GM12878 (cell line): ENCODE measurements at regions not wholly inside any gene's neighbourhood (a gene's known extent, or its start where the extent isn't known, plus 50 kb on each side); places are given as distances from the start of the nearest gene placed in this dataset.

Experiments
- ATAC-seq: fragments of 200-7000 bp; cut with Tn5 transposase; 3 replicates; pipeline ENCODE4 v1.9.1; 2020; ENCODE audit warnings: mild to moderate bottlenecking, moderate library complexity
- BruUV-seq: library from RNA; stranded (reverse); fragments of 400-500 nt; replicated peaks from 2 replicates; lab custom pipeline; 2021; lab: Mats Ljungman, UMichigan
- CTCF ChIA-PET: fragments of 300-600 bp; sonication (Branson Sonifier 250); formaldehyde crosslinking; extraction: SDS; loops from one replicate; lab custom pipeline; 2021; ENCODE audit warnings: inconsistent platforms; lab: Yijun Ruan, JAX
- POLR2A ChIA-PET: fragments of 350-600 bp; formaldehyde crosslinking; extraction: SDS; loops from one replicate; lab custom pipeline; 2021; ENCODE audit warnings: inconsistent platforms; lab: Charles Lee
- RAD21 ChIA-PET: fragments of 300-600 bp; sonication (Branson Sonifier 250); formaldehyde crosslinking; loops from one replicate; lab custom pipeline; 2023; ENCODE audit warnings: antibody characterized with exemption; ENCODE audit not compliant: unreplicated experiment; lab: Charles Lee
- SMC1A ChIA-PET: fragments of 300-600 bp; sonication (Branson Sonifier 250); formaldehyde crosslinking; loops from one replicate; lab custom pipeline; 2023; ENCODE audit not compliant: unreplicated experiment, uncharacterized antibody; lab: Charles Lee
- DNase-seq: peaks from one replicate; pipeline ENCODE4 v3.0.0-alpha.2; 2011; ENCODE audit warnings: low read depth, low spot score
- FAIRE-seq: peaks from 3 replicates; lab custom pipeline; 2011; peaks lifted over from hg19 to GRCh38; lab: Jason Lieb, UNC
- H2AFZ ChIP-seq: 2 replicates; pipeline ENCODE4 v1.6.0; 2011; ENCODE audit warnings: low read depth, low read length, control low read depth; ENCODE audit not compliant: control insufficient read depth
- H3K27ac ChIP-seq: 2 replicates; pipeline ENCODE4 v1.5.1; 2011; ENCODE audit warnings: control low read depth; ENCODE audit not compliant: control insufficient read depth, insufficient read depth
- H3K27me3 ChIP-seq, 2 experiments: replicated peaks in 1 of 2; 2 replicates each; pipeline versions ENCODE4 v1.6.0 to v1.6.1; 2011; ENCODE audit warnings: low read length in 1 of 2; ENCODE audit not compliant: control insufficient read depth in 2 of 2, insufficient read depth in 2 of 2
- H3K36me3 ChIP-seq, 2 experiments: 2 replicates each; pipeline ENCODE4 v1.5.1; 2011; ENCODE audit warnings: low read length in 1 of 2; ENCODE audit not compliant: control insufficient read depth in 2 of 2, insufficient read depth in 2 of 2
- H3K4me1 ChIP-seq: 2 replicates; pipeline ENCODE4 v1.6.1; 2011; ENCODE audit warnings: mild to moderate bottlenecking, low read length, moderate library complexity, mixed read lengths; ENCODE audit not compliant: control insufficient read depth, insufficient read depth
- H3K4me2 ChIP-seq: 2 replicates; pipeline ENCODE4 v1.6.0; 2011; ENCODE audit warnings: control low read depth; ENCODE audit not compliant: control insufficient read depth, insufficient read depth
- H3K4me3 ChIP-seq: fragments of 200-600 bp; sonication (generic); 2 replicates; pipeline ENCODE4 v1.5.1; 2016
- H3K79me2 ChIP-seq: 2 replicates; pipeline ENCODE4 v1.6.0; 2011; ENCODE audit warnings: low read length; ENCODE audit not compliant: control insufficient read depth, insufficient read depth
- H3K9ac ChIP-seq: 2 replicates; pipeline ENCODE4 v1.8.0; 2011; ENCODE audit warnings: low read length, control low read depth, mixed read lengths; ENCODE audit not compliant: control insufficient read depth, insufficient read depth
- H3K9me3 ChIP-seq: replicated peaks from 3 replicates; pipeline ENCODE4 v1.5.1; 2011; ENCODE audit warnings: mild to moderate bottlenecking, low read length; ENCODE audit not compliant: control insufficient read depth, insufficient read depth
- H4K20me1 ChIP-seq: 2 replicates; pipeline ENCODE4 v1.6.0; 2011; ENCODE audit not compliant: control insufficient read depth, insufficient read depth
- GATAD2B ChIP-seq: fragments of 450-650 bp; conservative IDR thresholded peaks from 2 replicates; pipeline ENCODE4 v1.6.1; 2017; ENCODE audit warnings: low read depth, mild to moderate bottlenecking, moderate library complexity
- HCFC1 ChIP-seq: fragments of 150-350 bp; IDR thresholded peaks from 2 replicates; pipeline ENCODE4 v1.6.1; 2014; ENCODE audit warnings: low read length
- KAT2A ChIP-seq: conservative IDR thresholded peaks from 2 replicates; pipeline ENCODE4 v1.6.1; 2011; ENCODE audit warnings: low read depth, low read length; ENCODE audit not compliant: control insufficient read depth
- RBBP5 ChIP-seq: fragments of 200-600 bp; sonication (generic); conservative IDR thresholded peaks from 2 replicates; pipeline ENCODE4 v1.6.1; 2016
- SREBF1 ChIP-seq: IDR thresholded peaks from 2 replicates; pipeline ENCODE4 v1.6.1; 2012; ENCODE audit warnings: mild to moderate bottlenecking, low read length
- TAF1 ChIP-seq: IDR thresholded peaks from 2 replicates; pipeline ENCODE4 v1.6.1; 2011; ENCODE audit warnings: mild to moderate bottlenecking, low read depth, low read length, borderline replicate concordance
- USF1 ChIP-seq: IDR thresholded peaks from 2 replicates; pipeline ENCODE4 v1.6.1; 2011; ENCODE audit warnings: borderline replicate concordance, low read depth, mild to moderate bottlenecking, moderate library complexity, mixed read lengths, low read length; ENCODE audit not compliant: insufficient read depth; ENCODE audit errors: extremely low read length
- USF2 ChIP-seq: IDR thresholded peaks from 2 replicates; pipeline ENCODE4 v1.6.1; 2011; ENCODE audit warnings: low read depth, low read length, improper control_type of control experiment, borderline replicate concordance
- ZBTB40 ChIP-seq: fragments of 450-650 bp; IDR thresholded peaks from 2 replicates; pipeline ENCODE4 v1.6.1; 2016; ENCODE audit warnings: mild to moderate bottlenecking, moderate library complexity, borderline replicate concordance
- ZNF384 ChIP-seq: IDR thresholded peaks from 2 replicates; pipeline ENCODE4 v1.6.1; 2012; ENCODE audit warnings: low read depth, mild to moderate bottlenecking, low read length, improper control_type of control experiment, borderline replicate concordance
- ZZZ3 ChIP-seq: IDR thresholded peaks from 2 replicates; pipeline ENCODE4 v1.6.1; 2011; ENCODE audit warnings: low read depth; ENCODE audit not compliant: control insufficient read depth, insufficient read length
- WGBS: methylation state at CpG from one replicate; pipeline ENCODE4 v1.1.6; 2016; ENCODE audit warnings: low lambda C conversion rate; ENCODE audit not compliant: insufficient replicate concordance, insufficient coverage; ENCODE audit errors: missing lambda C conversion rate; 5-methylcytosine and 5-hydroxymethylcytosine counted together
- in situ Hi-C: fragments of 300-500 bp; cut with MboI; formaldehyde crosslinking; loops from 9 replicates; pipeline ENCODE4 v1.14.3; 2018; ENCODE audit warnings: mixed read lengths
- intact Hi-C: fragments of 100-400 bp; cut with micrococcal nuclease; formaldehyde crosslinking; loops from one replicate; pipeline ENCODE4 v1.14.2; 2022; ENCODE audit not compliant: unreplicated experiment

GRCh38 chr1:22383526-22384294 lies 67.9 kb upstream of the ZBTB40 start:
- DNase-seq: no peak
- no peak overlapping the region for H3K4me2 ChIP-seq
- no peaks in the 10 kb centered on the region; a peak in 2 of 4 replicates for H3K27me3 ChIP-seq
- no peak for TF ChIP-seq KAT2A
- no peak for TF ChIP-seq GATAD2B
- TF ChIP-seq USF2: no peak
- peak; percentile 19 for TF ChIP-seq USF1
- no peaks in the 10 kb centered on the region for H3K36me3 ChIP-seq
- H3K4me1 ChIP-seq: no peaks in the 10 kb centered on the region
- ChIA-PET SMC1A (no interaction called here), CTCF (interaction anchor here (1.9 kb wide), 1 partner anchor 12 kb away, joined by 3 read pairs; no protein-coding TSS in a partner anchor), RAD21 (no interaction called here), POLR2A (no interaction called here)
- H3K4me3 ChIP-seq: no peak overlapping the region
- H3K9ac ChIP-seq: no peak overlapping the region
- BruUV-seq: no TSS peak
- intact Hi-C loops (no loop called here), in situ Hi-C loops (no loop called here)
- no peaks in the 10 kb centered on the region for H3K79me2 ChIP-seq
- no peaks in the 10 kb centered on the region for H4K20me1 ChIP-seq
- 46% methylated on average over 22 of the region's 22 CpGs for WGBS
- FAIRE-seq: no peak
- no peak overlapping the region for H3K27ac ChIP-seq
- H2AFZ ChIP-seq: no peak overlapping the region
- no peak for ATAC-seq
- no peaks in the 10 kb centered on the region for H3K9me3 ChIP-seq

- no peak overlapping the region for H3K27ac ChIP-seq
- FAIRE-seq (no peak), ATAC-seq (no peak), DNase-seq (no peak)
- ChIA-PET RAD21 (no interaction called here), CTCF (no interaction called here), SMC1A (no interaction called here), POLR2A (no interaction called here)
- H4K20me1 ChIP-seq: no peaks in the 10 kb centered on the region
- no peaks in the 10 kb centered on the region for H3K4me1 ChIP-seq
- no peaks in the 10 kb centered on the region for H3K9me3 ChIP-seq
- H3K4me3 ChIP-seq: no peak overlapping the region
- no peaks in the 10 kb centered on the region for H3K79me2 ChIP-seq
- peaks cover 0 to under 1% of the 10 kb centered on the region in 2 experiments; a peak in 2 of 4 replicates for H3K27me3 ChIP-seq
- H2AFZ ChIP-seq: no peak overlapping the region
- in situ Hi-C loops (no loop called here), intact Hi-C loops (no loop called here)
- BruUV-seq: no TSS peak
- no peaks in the 10 kb centered on the region for H3K36me3 ChIP-seq
- no peak overlapping the region for H3K9ac ChIP-seq
- H3K4me2 ChIP-seq: no peak overlapping the region
- WGBS: 55% methylated on average over 4 of the region's 4 CpGs
- TF ChIP-seq SREBF1 (no peak), HCFC1 (no peak), ZNF384 (no peak), ZZZ3 (no peak), KAT2A (no peak), TAF1 (no peak), RBBP5 (no peak), ZBTB40 (no peak)
Measured at GRCh38 chr1:22385537-22385936, 66.1 kb upstream of the ZBTB40 start.
